ENCODE measurements at regions not wholly inside any gene's neighbourhood (a gene's known extent, or its start where the extent isn't known, plus 50 kb on each side); places are given as distances from the start of the nearest gene placed in this dataset.

DNA sequence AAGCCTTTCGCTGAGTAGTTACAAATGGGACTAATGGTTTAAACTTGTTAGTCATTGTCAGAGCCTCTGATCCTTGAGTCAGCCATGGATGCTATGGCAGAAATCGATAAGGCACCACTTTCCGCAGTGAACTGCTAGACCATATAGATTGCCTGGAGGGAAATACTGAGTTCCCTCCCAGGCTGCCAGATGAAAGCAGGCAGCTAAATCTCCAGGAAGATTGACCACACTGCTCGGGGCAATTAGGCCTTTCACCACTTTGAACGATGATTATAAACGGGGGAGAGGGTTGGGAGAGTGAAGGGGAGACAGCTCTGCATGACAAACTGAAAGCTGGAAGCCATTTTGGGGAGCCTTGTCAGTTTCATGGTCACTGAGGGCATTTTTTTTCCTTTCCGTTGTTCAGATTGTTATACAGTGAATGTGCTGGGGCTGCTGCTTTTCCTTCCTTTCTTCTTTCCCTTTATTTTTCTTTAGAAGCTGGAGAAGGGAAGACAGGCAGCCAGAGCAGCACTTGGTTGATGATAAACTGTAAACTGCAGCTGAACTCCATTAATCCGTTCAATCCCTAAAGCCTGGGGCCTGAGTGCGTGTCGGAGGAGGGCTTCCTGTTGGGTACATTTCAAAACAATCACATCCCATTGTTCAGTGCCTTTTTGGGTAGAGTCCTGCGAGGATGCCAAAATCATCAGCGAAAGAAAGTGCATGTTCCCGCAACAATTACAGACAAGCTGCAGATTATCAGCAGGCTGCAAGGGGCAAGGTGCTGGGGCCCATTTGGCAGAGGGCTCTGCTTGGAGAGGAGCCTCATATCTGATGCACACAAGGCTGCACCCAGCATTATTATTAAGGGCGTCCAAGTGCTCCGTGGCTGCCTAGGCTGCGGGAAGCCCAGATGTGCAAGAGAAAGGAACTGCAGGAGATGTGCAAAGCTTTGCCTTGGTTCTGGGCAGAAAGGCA is 308.4 kb downstream of the PSAT1 start:
- Mint-ChIP-seq H3K4me3 (no peak overlapping the region), H3K27me3 (no peaks in the 10 kb centered on the region), H3K9me3 (no peaks in the 10 kb centered on the region), H3K4me1 (no peaks in the 10 kb centered on the region), H3K36me3 (ENCODE audit: low read depth) (no peaks in the 10 kb centered on the region), H3K27ac (no peak overlapping the region)
- ChIA-PET POLR2A (no interaction called here), CTCF (no interaction called here)
- TF ChIP-seq CTCF (IDR thresholded peaks at IDR 0.05): no peak
- intact Hi-C loops (cut with micrococcal nuclease): no loop called here
- ATAC-seq (ENCODE audit: low read depth) (no peak), DNase-seq (no peak)

DNA sequence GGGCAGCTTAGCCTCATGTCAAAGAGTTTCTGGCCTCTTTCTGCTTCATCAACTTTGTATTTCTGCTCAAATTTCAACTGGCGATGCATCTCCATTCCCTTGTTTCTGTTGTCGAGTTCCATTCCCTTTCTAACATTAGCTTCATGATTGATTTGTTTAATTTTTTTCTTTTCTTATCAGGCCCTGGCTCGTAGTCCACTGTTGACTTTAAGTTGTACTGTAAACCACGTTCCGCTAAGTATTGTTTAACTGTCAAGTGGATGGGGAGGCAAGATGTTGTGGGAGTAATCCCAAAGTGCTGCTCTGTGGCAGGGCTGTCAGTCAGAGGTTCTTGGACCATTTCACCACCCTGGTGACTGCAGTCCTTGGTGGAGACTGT is 309.1 kb downstream of the PSAT1 start:
- Mint-ChIP-seq H3K27me3 (no peaks in the 10 kb centered on the region), H3K4me1 (no peaks in the 10 kb centered on the region), H3K9me3 (no peaks in the 10 kb centered on the region), H3K36me3 (ENCODE audit: low read depth) (no peaks in the 10 kb centered on the region), H3K4me3 (no peak overlapping the region), H3K27ac (no peak overlapping the region)
- ChIA-PET POLR2A (no interaction called here), CTCF (no interaction called here)
- ATAC-seq (ENCODE audit: low read depth): no peak
- no peak for DNase-seq
- TF ChIP-seq CTCF (IDR thresholded peaks at IDR 0.05): no peak
- intact Hi-C loops (cut with micrococcal nuclease): no loop called here

GRCh38 chr9:78607853-78608252 is 310.9 kb downstream of the PSAT1 start:
- ChIA-PET CTCF (no interaction called here), POLR2A (no interaction called here)
- no peaks in the 10 kb centered on the region for H3K4me1 Mint-ChIP-seq
- H3K4me3 Mint-ChIP-seq: no peak overlapping the region
- ATAC-seq (ENCODE audit: low read depth) (no peak), DNase-seq (no peak)
- no peaks in the 10 kb centered on the region for H3K27me3 Mint-ChIP-seq
- no peak for TF ChIP-seq CTCF (IDR thresholded peaks at IDR 0.05)
- no peaks in the 10 kb centered on the region for H3K9me3 Mint-ChIP-seq
- intact Hi-C loops (cut with micrococcal nuclease): no loop called here
- H3K27ac Mint-ChIP-seq: no peak overlapping the region
- no peaks in the 10 kb centered on the region for H3K36me3 Mint-ChIP-seq (ENCODE audit: low read depth)

- ChIA-PET CTCF (no interaction called here), POLR2A (no interaction called here)
- intact Hi-C loops (cut with micrococcal nuclease): no loop called here
- no peaks in the 10 kb centered on the region for H3K27me3 Mint-ChIP-seq
- H3K4me1 Mint-ChIP-seq: no peaks in the 10 kb centered on the region
- ATAC-seq (ENCODE audit: low read depth) (no peak), DNase-seq (no peak)
- H3K36me3 Mint-ChIP-seq (ENCODE audit: low read depth): no peaks in the 10 kb centered on the region
- no peaks in the 10 kb centered on the region for H3K9me3 Mint-ChIP-seq
- no peak overlapping the region for H3K4me3 Mint-ChIP-seq
- H3K27ac Mint-ChIP-seq: no peak overlapping the region
- TF ChIP-seq CTCF (IDR thresholded peaks at IDR 0.05): no peak
Measured at GRCh38 chr9:78609450-78609849, 312.5 kb downstream of the PSAT1 start.

- Mint-ChIP-seq H3K36me3 (ENCODE audit: low read depth) (no peaks in the 10 kb centered on the region), H3K4me3 (no peak overlapping the region), H3K27ac (no peak overlapping the region), H3K27me3 (no peaks in the 10 kb centered on the region), H3K4me1 (no peaks in the 10 kb centered on the region), H3K9me3 (no peaks in the 10 kb centered on the region)
- ChIA-PET POLR2A (no interaction called here), CTCF (no interaction called here)
- no peak for ATAC-seq (ENCODE audit: low read depth)
- DNase-seq: no peak
- intact Hi-C loops (cut with micrococcal nuclease): no loop called here
- TF ChIP-seq CTCF (IDR thresholded peaks at IDR 0.05): no peak
Measured at GRCh38 chr9:78612091-78612490, 315.2 kb downstream of the PSAT1 start.
